ENCODE measurements at regions not wholly inside any gene's neighbourhood (a gene's known extent, or its start where the extent isn't known, plus 50 kb on each side); places are given as distances from the start of the nearest gene placed in this dataset.

- WGBS, 2 donors (ENCODE audit: low coverage in 1 of 2) = 59 to 61% methylated on average over 3 of the region's 3 CpGs
- Histone ChIP-seq H3K27me3 (no peaks in the 10 kb centered on the region), H3K36me3 (no peaks in the 10 kb centered on the region), H3K4me3 (no peak overlapping the region), H3K27ac (no peak overlapping the region), H3K9me3 (peaks cover 0 to 41% (median 0%) of the 10 kb centered on the region in 3 donors), H3K4me1 (no peaks in the 10 kb centered on the region)
- TF ChIP-seq POLR2A (IDR thresholded peaks at IDR 0.05) = no peak
- TF ChIP-seq CTCF (IDR thresholded peaks at IDR 0.05) = no peak
- TF ChIP-seq EP300 (IDR thresholded peaks at IDR 0.05) = no peak
- TF ChIP-seq POLR2AphosphoS5 (IDR thresholded peaks at IDR 0.05) = no peak
- no peak for ATAC-seq
These were observed 486.9 kb downstream of the SOX5 start for GRCh38 chr12:23462546-23462945.

- TF ChIP-seq POLR2A (IDR thresholded peaks at IDR 0.05) (no peak), EP300 (IDR thresholded peaks at IDR 0.05) (no peak), CTCF (IDR thresholded peaks at IDR 0.05) (no peak), POLR2AphosphoS5 (IDR thresholded peaks at IDR 0.05) (no peak)
- Histone ChIP-seq H3K4me3 (no peak overlapping the region), H3K27ac (no peak overlapping the region), H3K36me3 (no peaks in the 10 kb centered on the region), H3K4me1 (no peaks in the 10 kb centered on the region), H3K27me3 (no peaks in the 10 kb centered on the region), H3K9me3 (peaks cover 0 to 46% (median 0%) of the 10 kb centered on the region in 3 donors)
- 61 to 89% methylated on average over 1 of the region's 1 CpG for WGBS, 2 donors (ENCODE audit: low coverage in 1 of 2)
- no peak for ATAC-seq
These were observed 486.3 kb downstream of the SOX5 start for GRCh38 chr12:23463172-23463571.

GRCh38 chr12:23464241-23464812 lies 485.1 kb downstream of the SOX5 start:
- 100% methylated on average over 1 of the region's 4 CpGs; no CpG with 5 or more reads in 1 of the 2 donors for WGBS, 2 donors (ENCODE audit: low coverage in 1 of 2)
- ATAC-seq = no peak
- Histone ChIP-seq H3K36me3 (no peaks in the 10 kb centered on the region), H3K4me1 (no peaks in the 10 kb centered on the region), H3K9me3 (peaks cover 0 to 56% (median 0%) of the 10 kb centered on the region in 3 donors), H3K27ac (no peak overlapping the region), H3K4me3 (no peak overlapping the region), H3K27me3 (no peaks in the 10 kb centered on the region)
- TF ChIP-seq EP300 (IDR thresholded peaks at IDR 0.05) = no peak
- no peak for TF ChIP-seq POLR2AphosphoS5 (IDR thresholded peaks at IDR 0.05)
- no peak for TF ChIP-seq POLR2A (IDR thresholded peaks at IDR 0.05)
- no peak for TF ChIP-seq CTCF (IDR thresholded peaks at IDR 0.05)

DNA sequence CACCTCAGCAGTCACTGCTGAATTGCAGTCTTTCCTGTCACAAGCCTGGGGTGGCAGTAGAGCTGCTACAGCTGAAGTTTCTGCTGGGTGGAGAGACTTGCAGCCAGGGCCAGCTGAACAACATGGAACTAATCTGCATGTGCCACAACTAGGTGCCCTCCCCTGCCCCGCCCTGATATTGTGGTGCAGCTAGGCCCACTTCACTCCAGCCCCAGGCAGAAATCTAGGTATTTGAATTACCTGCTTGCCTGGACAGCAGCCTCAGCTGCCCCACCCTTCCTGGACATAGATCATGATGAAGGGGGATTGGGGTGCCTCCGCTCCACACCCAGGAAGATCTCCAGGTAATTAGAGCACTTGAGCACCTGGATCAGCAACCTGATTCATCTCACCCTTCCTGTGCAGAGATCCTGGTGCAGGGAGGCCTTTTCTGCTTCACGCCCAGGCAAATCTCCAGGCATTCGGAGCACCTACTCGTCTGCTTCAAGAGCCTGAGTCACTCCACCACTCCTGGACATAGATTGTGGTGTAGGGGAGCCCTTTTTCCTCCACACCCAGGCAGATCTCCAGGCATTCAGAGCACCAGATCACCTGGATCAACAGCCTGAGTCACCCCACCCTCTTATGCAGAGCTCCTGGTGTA lies 477.0 kb downstream of the SOX5 start:
- no peaks in the 10 kb centered on the region for H3K36me3 ChIP-seq
- peaks cover 0 to 21% (median 0%) of the 10 kb centered on the region in 3 donors for H3K9me3 ChIP-seq
- 93% methylated on average over 3 of the region's 5 CpGs; no CpG with 5 or more reads in 1 of the 2 donors for WGBS, 2 donors (ENCODE audit: low coverage in 1 of 2)
- H3K27me3 ChIP-seq = no peaks in the 10 kb centered on the region
- no peaks in the 10 kb centered on the region for H3K4me1 ChIP-seq
- no peak for TF ChIP-seq POLR2A (IDR thresholded peaks at IDR 0.05)
- no peak for TF ChIP-seq EP300 (IDR thresholded peaks at IDR 0.05)
- no peak for TF ChIP-seq CTCF (IDR thresholded peaks at IDR 0.05)
- no peak for TF ChIP-seq POLR2AphosphoS5 (IDR thresholded peaks at IDR 0.05)
- no peak overlapping the region for H3K27ac ChIP-seq
- ATAC-seq = no peak
- no peak overlapping the region for H3K4me3 ChIP-seq

DNA sequence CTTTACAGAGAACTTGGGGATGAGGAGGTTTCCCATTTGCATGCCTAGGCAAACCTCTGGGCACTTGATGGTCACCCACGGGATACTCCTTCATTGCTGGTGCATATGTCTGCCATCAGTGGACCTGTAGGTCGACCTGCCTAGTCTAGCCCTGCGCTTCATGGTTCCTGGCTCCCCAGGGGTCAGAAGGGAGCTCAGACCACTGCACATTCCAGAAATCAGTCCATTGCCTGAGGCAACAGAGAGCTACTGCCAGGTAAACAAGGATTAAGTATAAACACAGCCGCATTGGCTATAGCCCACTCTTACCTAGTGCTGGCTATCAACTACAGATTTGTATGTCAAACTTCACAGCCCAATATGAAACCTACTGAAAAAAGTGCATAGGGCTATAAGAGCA lies 476.4 kb downstream of the SOX5 start:
- TF ChIP-seq CTCF (IDR thresholded peaks at IDR 0.05) (no peak), EP300 (IDR thresholded peaks at IDR 0.05) (no peak), POLR2A (IDR thresholded peaks at IDR 0.05) (no peak)

More for the DNA sequence above, 476.4 kb downstream of the SOX5 start:
- no peaks in the 10 kb centered on the region for H3K4me1 ChIP-seq
- no peak for ATAC-seq
- H3K27me3 ChIP-seq = no peaks in the 10 kb centered on the region
- WGBS, 2 donors (ENCODE audit: low coverage in 1 of 2) = 100% methylated on average over 1 of the region's 4 CpGs; no CpG with 5 or more reads in 1 of the 2 donors
- no peak overlapping the region for H3K4me3 ChIP-seq
- no peak overlapping the region for H3K27ac ChIP-seq
- peaks cover 0 to 18% (median 0%) of the 10 kb centered on the region in 3 donors for H3K9me3 ChIP-seq
- no peaks in the 10 kb centered on the region for H3K36me3 ChIP-seq
